PC-3 (cell line): ENCODE measurements at regions not wholly inside any gene's neighbourhood (a gene's known extent, or its start where the extent isn't known, plus 50 kb on each side); places are given as distances from the start of the nearest gene placed in this dataset.

Experiments used
- CTCF ChIP-seq: fragments of 300-600 bp; sonication (generic); conservative IDR thresholded peaks from 2 replicates; pipeline ENCODE4 v1.5.1; 2017; ENCODE audit warnings: antibody characterized with exemption, low read depth, mild to moderate bottlenecking, low read length
- EZH2 ChIP-seq: fragments of 300-600 bp; sonication (generic); IDR thresholded peaks from one replicate; pipeline ENCODE4 v1.6.1; 2017; ENCODE audit warnings: antibody characterized with exemption, mild to moderate bottlenecking, low read length; ENCODE audit not compliant: unreplicated experiment

GRCh38 chr2:39981883-39982311 lies 202.8 kb upstream of the THUMPD2 start:
- no peak for TF ChIP-seq CTCF
- no peak for TF ChIP-seq EZH2
